ENCODE measurements at regions not wholly inside any gene's neighbourhood (a gene's known extent, or its start where the extent isn't known, plus 50 kb on each side); places are given as distances from the start of the nearest gene placed in this dataset.

GRCh38 chr7:45342236-45342635, 184.6 kb downstream of the RAMP3 start:
- TF ChIP-seq, protein P1, sequence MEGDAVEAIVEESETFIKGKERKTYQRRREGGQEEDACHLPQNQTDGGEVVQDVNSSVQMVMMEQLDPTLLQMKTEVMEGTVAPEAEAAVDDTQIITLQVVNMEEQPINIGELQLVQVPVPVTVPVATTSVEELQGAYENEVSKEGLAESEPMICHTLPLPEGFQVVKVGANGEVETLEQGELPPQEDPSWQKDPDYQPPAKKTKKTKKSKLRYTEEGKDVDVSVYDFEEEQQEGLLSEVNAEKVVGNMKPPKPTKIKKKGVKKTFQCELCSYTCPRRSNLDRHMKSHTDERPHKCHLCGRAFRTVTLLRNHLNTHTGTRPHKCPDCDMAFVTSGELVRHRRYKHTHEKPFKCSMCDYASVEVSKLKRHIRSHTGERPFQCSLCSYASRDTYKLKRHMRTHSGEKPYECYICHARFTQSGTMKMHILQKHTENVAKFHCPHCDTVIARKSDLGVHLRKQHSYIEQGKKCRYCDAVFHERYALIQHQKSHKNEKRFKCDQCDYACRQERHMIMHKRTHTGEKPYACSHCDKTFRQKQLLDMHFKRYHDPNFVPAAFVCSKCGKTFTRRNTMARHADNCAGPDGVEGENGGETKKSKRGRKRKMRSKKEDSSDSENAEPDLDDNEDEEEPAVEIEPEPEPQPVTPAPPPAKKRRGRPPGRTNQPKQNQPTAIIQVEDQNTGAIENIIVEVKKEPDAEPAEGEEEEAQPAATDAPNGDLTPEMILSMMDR (IDR thresholded peaks at IDR 0.05; ENCODE audit: poor library complexity, severe bottlenecking), result no peak
- TF ChIP-seq TAF1 (IDR thresholded peaks at IDR 0.05; ENCODE audit: low read depth) (no peak), RAD21 (conservative IDR thresholded peaks at IDR 0.05) (no peak), EZH2 (IDR thresholded peaks at IDR 0.05; ENCODE audit: borderline replicate concordance, insufficient read depth, low read length, poor library complexity, severe bottlenecking) (no peak), POLR2AphosphoS5 (IDR thresholded peaks at IDR 0.05) (no peak), MXI1 (conservative IDR thresholded peaks at IDR 0.05; ENCODE audit: poor library complexity, severe bottlenecking) (no peak), EP300 (conservative IDR thresholded peaks at IDR 0.05; ENCODE audit: poor library complexity, severe bottlenecking) (no peak), SMC3 (conservative IDR thresholded peaks at IDR 0.05; ENCODE audit: poor library complexity) (no peak), REST (IDR thresholded peaks at IDR 0.05; ENCODE audit: borderline replicate concordance) (no peak)

Data from neural cell (in vitro differentiated cells).